ENCODE measurements at regions not wholly inside any gene's neighbourhood (a gene's known extent, or its start where the extent isn't known, plus 50 kb on each side); places are given as distances from the start of the nearest gene placed in this dataset.

DNA sequence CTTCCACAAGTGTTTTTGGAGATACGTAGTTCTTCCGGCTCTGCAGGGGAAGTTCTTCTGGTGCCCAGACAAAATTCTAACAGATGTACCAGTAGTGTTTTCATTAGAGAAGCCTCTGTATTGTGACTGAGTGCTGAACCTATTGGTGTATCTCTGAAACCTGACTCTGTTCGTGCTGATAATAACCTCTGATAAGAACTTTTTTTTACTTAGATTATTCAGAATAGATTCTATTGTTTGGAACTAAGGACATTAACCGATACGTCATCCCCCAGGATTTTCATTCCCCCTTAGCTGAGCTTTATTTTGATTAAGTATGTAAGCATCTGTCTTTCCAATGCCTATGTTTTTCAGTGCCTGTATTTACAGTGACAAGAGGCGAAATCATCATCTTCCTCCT lies 362.9 kb downstream of the PDGFC start:
- CTCF ChIA-PET = no interaction called here
- POLR2A ChIA-PET = no interaction called here
- DNase-seq = no peak
- H3K9me3 Mint-ChIP-seq (ENCODE audit: insufficient read depth) = no peaks in the 10 kb centered on the region
- ATAC-seq = no peak
- no peaks in the 10 kb centered on the region for H3K4me1 Mint-ChIP-seq (ENCODE audit: low read depth)
- H3K27ac Mint-ChIP-seq = no peak overlapping the region
- H3K36me3 Mint-ChIP-seq (ENCODE audit: low read depth) = no peaks in the 10 kb centered on the region
- no peak overlapping the region for H3K4me3 Mint-ChIP-seq
- H3K27me3 Mint-ChIP-seq (ENCODE audit: low read depth) = no peaks in the 10 kb centered on the region

- Mint-ChIP-seq H3K36me3 (ENCODE audit: low read depth) (no peaks in the 10 kb centered on the region), H3K27ac (no peak overlapping the region), H3K9me3 (ENCODE audit: insufficient read depth) (no peaks in the 10 kb centered on the region), H3K4me3 (no peak overlapping the region), H3K4me1 (ENCODE audit: low read depth) (no peaks in the 10 kb centered on the region), H3K27me3 (ENCODE audit: low read depth) (no peaks in the 10 kb centered on the region)
- no peak for DNase-seq
- CTCF ChIA-PET = no interaction called here
- POLR2A ChIA-PET = interaction anchor here (0.6 kb wide), 1 partner anchor 56 kb away, joined by 3 read pairs; no protein-coding TSS in a partner anchor
- ATAC-seq = no peak
These were observed 364.1 kb downstream of the PDGFC start for GRCh38 chr4:156607478-156607857.

- no peak overlapping the region for H3K4me3 Mint-ChIP-seq
- H3K27ac Mint-ChIP-seq = no peak overlapping the region
- ChIA-PET CTCF (no interaction called here), POLR2A (interaction anchor here (0.6 kb wide), 1 partner anchor 57 kb away, joined by 3 read pairs; no protein-coding TSS in a partner anchor)
- H3K9me3 Mint-ChIP-seq (ENCODE audit: insufficient read depth) = peaks cover 5% of the 10 kb centered on the region
- no peaks in the 10 kb centered on the region for H3K27me3 Mint-ChIP-seq (ENCODE audit: low read depth)
- H3K36me3 Mint-ChIP-seq (ENCODE audit: low read depth) = no peaks in the 10 kb centered on the region
- DNase-seq (no peak), ATAC-seq (no peak)
- no peaks in the 10 kb centered on the region for H3K4me1 Mint-ChIP-seq (ENCODE audit: low read depth)
These were observed 364.8 kb downstream of the PDGFC start for GRCh38 chr4:156606554-156607477.

GRCh38 chr4:156598138-156598681 lies 373.4 kb downstream of the PDGFC start:
- H3K4me3 Mint-ChIP-seq = no peak overlapping the region
- DNase-seq (no peak), ATAC-seq (no peak)
- no peaks in the 10 kb centered on the region for H3K4me1 Mint-ChIP-seq (ENCODE audit: low read depth)
- peaks cover 10% of the 10 kb centered on the region for H3K9me3 Mint-ChIP-seq (ENCODE audit: insufficient read depth)
- CTCF ChIA-PET = no interaction called here
- no peak overlapping the region for H3K27ac Mint-ChIP-seq
- H3K36me3 Mint-ChIP-seq (ENCODE audit: low read depth) = no peaks in the 10 kb centered on the region
- POLR2A ChIA-PET = no interaction called here
- no peaks in the 10 kb centered on the region for H3K27me3 Mint-ChIP-seq (ENCODE audit: low read depth)

- no peaks in the 10 kb centered on the region for H3K36me3 Mint-ChIP-seq (ENCODE audit: low read depth)
- POLR2A ChIA-PET = no interaction called here
- no peak overlapping the region for H3K4me3 Mint-ChIP-seq
These were observed 374.8 kb downstream of the PDGFC start for GRCh38 chr4:156596706-156597329.

DNA sequence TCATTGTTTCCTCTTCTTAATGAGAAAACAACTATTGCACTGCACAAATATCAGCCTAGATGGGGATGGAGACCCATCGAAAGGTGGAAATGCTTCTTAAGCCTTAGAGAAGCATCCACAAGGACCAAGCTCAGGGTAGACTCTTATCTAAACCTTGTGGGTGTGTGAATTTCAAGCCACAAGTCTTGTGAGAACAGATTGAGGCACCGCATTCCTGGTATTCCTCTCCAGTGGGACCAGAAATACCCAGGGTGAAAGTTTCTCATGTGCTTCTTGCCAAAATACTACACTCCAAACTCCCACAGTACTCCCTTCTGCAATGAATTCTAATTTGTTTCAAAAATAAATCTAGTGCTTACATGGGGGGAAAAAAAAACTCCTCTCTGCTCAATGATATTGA lies 375.6 kb downstream of the PDGFC start:
- POLR2A ChIA-PET = no interaction called here

More at GRCh38 chr4:156596706-156597329, 374.8 kb downstream of the PDGFC start:
- H3K27me3 Mint-ChIP-seq (ENCODE audit: low read depth) = no peaks in the 10 kb centered on the region
- H3K4me1 Mint-ChIP-seq (ENCODE audit: low read depth) = no peaks in the 10 kb centered on the region
- DNase-seq = no peak
- H3K27ac Mint-ChIP-seq = no peak overlapping the region
- no peak for ATAC-seq
- H3K9me3 Mint-ChIP-seq (ENCODE audit: insufficient read depth) = peaks cover 5% of the 10 kb centered on the region
- CTCF ChIA-PET = no interaction called here

DNA sequence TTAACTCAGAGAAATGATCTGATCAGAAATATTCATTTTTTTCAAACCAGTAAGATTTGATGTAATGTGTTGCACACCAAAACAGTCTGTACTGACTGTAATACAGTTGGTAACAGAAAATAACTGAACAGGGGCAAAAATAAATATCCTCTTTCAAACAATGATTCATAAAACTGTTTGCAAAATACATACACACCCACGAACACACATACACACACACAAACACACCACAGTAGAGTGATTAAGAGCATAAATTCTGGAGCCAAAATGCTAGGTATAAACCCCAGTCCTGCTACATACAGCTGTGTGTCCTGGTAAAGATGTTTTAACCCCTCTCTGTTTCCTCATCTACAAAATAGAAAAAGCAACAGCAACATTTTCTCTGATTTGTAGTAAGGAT lies 376.6 kb downstream of the PDGFC start:
- ChIA-PET POLR2A (no interaction called here), CTCF (no interaction called here)
- Mint-ChIP-seq H3K9me3 (ENCODE audit: insufficient read depth) (no peaks in the 10 kb centered on the region), H3K27ac (no peak overlapping the region), H3K4me3 (no peak overlapping the region), H3K36me3 (ENCODE audit: low read depth) (no peaks in the 10 kb centered on the region), H3K4me1 (ENCODE audit: low read depth) (no peaks in the 10 kb centered on the region), H3K27me3 (ENCODE audit: low read depth) (no peaks in the 10 kb centered on the region)
- no peak for DNase-seq
- no peak for ATAC-seq

More for the DNA sequence above, 375.6 kb downstream of the PDGFC start:
- Mint-ChIP-seq H3K27me3 (ENCODE audit: low read depth) (no peaks in the 10 kb centered on the region), H3K9me3 (ENCODE audit: insufficient read depth) (peaks cover 5% of the 10 kb centered on the region), H3K27ac (no peak overlapping the region), H3K36me3 (ENCODE audit: low read depth) (no peaks in the 10 kb centered on the region), H3K4me3 (no peak overlapping the region), H3K4me1 (ENCODE audit: low read depth) (no peaks in the 10 kb centered on the region)
- ATAC-seq (no peak), DNase-seq (no peak)
- CTCF ChIA-PET = no interaction called here

GRCh38 chr4:156594624-156595023 lies 377.0 kb downstream of the PDGFC start:
- H3K27me3 Mint-ChIP-seq (ENCODE audit: low read depth) = no peaks in the 10 kb centered on the region
- H3K4me1 Mint-ChIP-seq (ENCODE audit: low read depth) = no peaks in the 10 kb centered on the region
- no peaks in the 10 kb centered on the region for H3K9me3 Mint-ChIP-seq (ENCODE audit: insufficient read depth)
- no peak overlapping the region for H3K4me3 Mint-ChIP-seq
- no peak overlapping the region for H3K27ac Mint-ChIP-seq
- no peak for ATAC-seq
- no peaks in the 10 kb centered on the region for H3K36me3 Mint-ChIP-seq (ENCODE audit: low read depth)
- CTCF ChIA-PET = no interaction called here
- DNase-seq = no peak
- POLR2A ChIA-PET = no interaction called here

DNA sequence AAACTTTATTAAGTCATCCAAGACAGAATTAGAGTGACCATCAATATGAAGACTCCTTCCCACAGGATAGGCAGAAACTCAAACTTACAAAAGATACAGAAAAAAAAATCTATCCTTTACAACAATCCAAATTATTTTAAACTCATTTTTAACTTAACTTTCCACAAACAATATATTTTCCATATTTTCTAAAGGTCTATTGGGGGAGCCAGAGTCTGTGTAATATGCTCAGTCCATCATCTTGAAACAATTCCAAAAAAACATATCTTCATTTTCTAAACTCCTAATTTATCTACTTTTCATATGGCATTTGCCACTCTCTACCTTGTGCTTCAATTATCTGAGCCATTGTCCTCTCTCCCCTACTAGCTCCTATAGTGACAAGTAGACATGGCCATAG lies 378.1 kb downstream of the PDGFC start:
- Mint-ChIP-seq H3K9me3 (ENCODE audit: insufficient read depth) (no peaks in the 10 kb centered on the region), H3K27me3 (ENCODE audit: low read depth) (no peaks in the 10 kb centered on the region), H3K4me3 (no peak overlapping the region), H3K36me3 (ENCODE audit: low read depth) (no peaks in the 10 kb centered on the region), H3K27ac (no peak overlapping the region), H3K4me1 (ENCODE audit: low read depth) (no peaks in the 10 kb centered on the region)
- CTCF ChIA-PET = no interaction called here
- POLR2A ChIA-PET = no interaction called here
- no peak for DNase-seq
- no peak for ATAC-seq

DNA sequence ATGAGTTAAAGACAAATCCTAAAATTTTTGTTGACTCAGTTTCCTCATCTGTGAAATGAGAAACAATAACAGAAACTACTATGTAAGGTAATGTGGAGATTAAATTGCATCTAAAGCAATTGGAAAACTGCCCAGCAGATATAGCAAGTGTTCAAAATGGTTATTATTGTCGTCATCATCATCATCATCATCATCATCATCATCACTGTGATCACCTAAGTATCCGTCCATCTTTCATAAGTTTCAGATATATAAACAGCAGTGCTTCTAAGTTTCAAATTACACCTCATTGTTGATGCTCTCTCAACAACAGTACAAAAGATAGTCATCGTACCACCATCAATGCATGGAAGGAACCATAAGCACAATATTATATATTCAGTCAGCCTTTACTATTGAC lies 379.9 kb downstream of the PDGFC start:
- H3K27me3 Mint-ChIP-seq (ENCODE audit: low read depth) = no peaks in the 10 kb centered on the region
- ChIA-PET CTCF (no interaction called here), POLR2A (no interaction called here)
- no peaks in the 10 kb centered on the region for H3K36me3 Mint-ChIP-seq (ENCODE audit: low read depth)
- no peak overlapping the region for H3K4me3 Mint-ChIP-seq
- no peaks in the 10 kb centered on the region for H3K9me3 Mint-ChIP-seq (ENCODE audit: insufficient read depth)
- H3K27ac Mint-ChIP-seq = no peak overlapping the region
- no peaks in the 10 kb centered on the region for H3K4me1 Mint-ChIP-seq (ENCODE audit: low read depth)
- ATAC-seq = no peak
- DNase-seq = no peak

DNA sequence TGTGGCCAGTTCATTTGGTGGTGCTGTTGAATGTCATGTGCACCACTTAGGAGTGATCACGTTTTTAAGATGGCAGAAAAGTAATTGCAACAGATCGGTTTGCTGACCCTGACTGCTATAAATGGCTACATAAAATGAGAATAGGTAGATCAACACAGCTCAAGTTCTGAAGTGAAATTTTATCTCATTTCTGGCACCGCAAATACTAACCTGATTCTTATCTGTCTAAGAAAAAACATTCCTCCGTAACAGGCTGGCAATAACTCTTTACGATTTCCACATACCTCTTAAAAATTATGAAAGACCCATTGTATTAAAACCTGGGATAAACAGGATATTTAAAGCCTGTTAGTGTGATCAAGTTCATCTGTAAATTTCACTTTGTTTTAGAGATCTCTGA lies 387.5 kb downstream of the PDGFC start:
- Mint-ChIP-seq H3K27ac (no peak overlapping the region), H3K4me3 (no peak overlapping the region), H3K36me3 (ENCODE audit: low read depth) (no peaks in the 10 kb centered on the region), H3K9me3 (ENCODE audit: insufficient read depth) (no peaks in the 10 kb centered on the region), H3K27me3 (ENCODE audit: low read depth) (no peaks in the 10 kb centered on the region), H3K4me1 (ENCODE audit: low read depth) (no peaks in the 10 kb centered on the region)
- ATAC-seq (no peak), DNase-seq (no peak)
- ChIA-PET POLR2A (no interaction called here), CTCF (no interaction called here)

DNA sequence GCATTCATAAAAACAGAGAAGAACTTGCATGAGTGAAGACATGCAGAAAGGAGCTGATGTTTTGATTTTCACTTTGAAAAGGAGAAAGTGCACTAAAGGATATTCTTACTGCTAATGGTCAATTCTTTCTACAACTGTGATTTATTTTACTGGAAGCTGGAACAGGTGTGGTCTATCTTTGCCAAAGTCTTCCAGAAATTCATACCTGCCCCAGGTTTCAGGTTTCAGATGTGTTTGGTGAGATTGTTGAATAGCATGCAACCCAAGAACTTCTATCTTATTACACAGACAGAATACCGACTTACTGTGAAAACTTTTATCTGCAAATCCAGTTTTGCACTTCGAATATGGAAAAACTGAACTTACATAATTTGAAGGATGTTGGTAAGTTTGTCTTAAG lies 388.3 kb downstream of the PDGFC start:
- POLR2A ChIA-PET = no interaction called here
- no peaks in the 10 kb centered on the region for H3K9me3 Mint-ChIP-seq (ENCODE audit: insufficient read depth)
- H3K27ac Mint-ChIP-seq = no peak overlapping the region
- ATAC-seq (no peak), DNase-seq (no peak)
- H3K4me1 Mint-ChIP-seq (ENCODE audit: low read depth) = no peaks in the 10 kb centered on the region
- H3K36me3 Mint-ChIP-seq (ENCODE audit: low read depth) = no peaks in the 10 kb centered on the region
- CTCF ChIA-PET = no interaction called here
- no peaks in the 10 kb centered on the region for H3K27me3 Mint-ChIP-seq (ENCODE audit: low read depth)
- no peak overlapping the region for H3K4me3 Mint-ChIP-seq
